Natural killer cell (primary cell): ENCODE measurements at regions not wholly inside any gene's neighbourhood (a gene's known extent, or its start where the extent isn't known, plus 50 kb on each side); places are given as distances from the start of the nearest gene placed in this dataset.

Source experiments
- ATAC-seq, 3 donors: fragments of 150-1000 bp in 2 of 3; fragments of 200-7000 bp in 1 of 3; cut with Tn5 transposase; 1 replicate in 1 of 3; 2 replicates in 2 of 3; pipeline ENCODE4 v1.10.0; 2021; ENCODE audit warnings: mild to moderate bottlenecking in 2 of 3, moderate library complexity in 2 of 3
- DNase-seq, 2 donors: peaks; one replicate each; pipeline versions ENCODE4 v3.0.0 to v3.0.0-alpha.2; 2013 to 2021; ENCODE audit warnings: mixed read lengths in 1 of 2
- H3K27ac ChIP-seq: one replicate; pipeline ENCODE4 v1.5.1; 2013; ENCODE audit warnings: mild to moderate bottlenecking, low read length
- H3K27me3 ChIP-seq: one replicate; pipeline ENCODE4 v1.6.1; 2013; ENCODE audit warnings: low read length; ENCODE audit not compliant: control insufficient read depth, insufficient read depth
- H3K36me3 ChIP-seq: one replicate; pipeline ENCODE4 v1.6.1; 2013; ENCODE audit warnings: low read length; ENCODE audit not compliant: control insufficient read depth, insufficient read depth
- H3K4me1 ChIP-seq: one replicate; pipeline ENCODE4 v1.6.1; 2013; ENCODE audit warnings: low read length; ENCODE audit not compliant: control insufficient read depth, insufficient read depth
- H3K4me3 ChIP-seq: one replicate; pipeline ENCODE4 v1.5.1; 2013; ENCODE audit warnings: low read length
- H3K9me3 ChIP-seq: one replicate; pipeline ENCODE4 v1.6.1; 2013; ENCODE audit warnings: low read length; ENCODE audit not compliant: control insufficient read depth, insufficient read depth
- H3K27ac Mint-ChIP-seq, 2 donors: one replicate each; pipeline ENCODE4 v1.8.0; 2022; ENCODE audit warnings: mild to moderate bottlenecking in 2 of 2, mixed read lengths in 2 of 2, moderate library complexity in 1 of 2
- H3K27me3 Mint-ChIP-seq, 2 donors: one replicate each; pipeline ENCODE4 v1.8.0; 2022; ENCODE audit warnings: low read depth in 2 of 2, mixed read lengths in 2 of 2
- H3K36me3 Mint-ChIP-seq: one replicate; pipeline ENCODE4 v1.8.0; 2022; ENCODE audit warnings: mixed read lengths
- H3K4me1 Mint-ChIP-seq, 2 donors: one replicate each; pipeline ENCODE4 v1.8.0; 2022; ENCODE audit warnings: mixed read lengths in 2 of 2
- H3K4me3 Mint-ChIP-seq: one replicate; pipeline ENCODE4 v1.8.0; 2022; ENCODE audit warnings: mild to moderate bottlenecking, moderate library complexity, mixed read lengths
- H3K9me3 Mint-ChIP-seq, 2 donors: one replicate each; pipeline ENCODE4 v1.8.0; 2022; ENCODE audit warnings: mixed read lengths in 2 of 2
- WGBS: methylation state at CpG from one replicate; pipeline ENCODE4 v1.1.7; 2013; ENCODE audit warnings: missing lambda C conversion rate; ENCODE audit not compliant: insufficient coverage; 5-methylcytosine and 5-hydroxymethylcytosine counted together
- intact Hi-C: fragments of 100-400 bp; cut with micrococcal nuclease; formaldehyde crosslinking; loops from one replicate; pipeline ENCODE4 v1.14.2; 2022
- TF ChIP-seq, protein P1 (sequence below): fragments of 200-600 bp; IDR thresholded peaks from one replicate; pipeline ENCODE4 v1.8.0; 2022; ENCODE audit warnings: antibody characterized with exemption

DNA sequence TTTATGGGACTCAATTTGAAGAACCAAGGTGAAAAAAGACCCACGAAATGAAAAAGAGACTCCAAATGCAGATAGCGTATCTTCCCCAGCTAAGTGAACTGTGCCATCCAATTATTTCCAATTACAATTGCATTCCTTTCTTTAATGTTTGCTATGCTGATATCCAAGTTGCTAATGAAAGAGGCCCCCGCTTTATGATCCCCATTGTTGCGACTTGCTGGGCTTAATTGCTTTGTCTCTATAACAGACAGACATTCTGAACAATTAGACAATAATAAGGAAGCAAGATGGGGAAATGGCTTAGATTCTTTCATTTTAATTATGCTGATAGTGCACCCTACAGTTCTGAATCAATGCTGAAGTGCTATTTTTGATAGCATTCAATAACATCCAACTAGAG, 354.3 kb downstream of the KIF4B start:
- Mint-ChIP-seq H3K27me3 (no peaks in the 10 kb centered on the region), H3K36me3 (no peaks in the 10 kb centered on the region), H3K4me3 (no peak overlapping the region), H3K9me3 (peaks cover 7 to 10% of the 10 kb centered on the region in 2 donors), H3K4me1 (no peaks in the 10 kb centered on the region), H3K27ac (no peak overlapping the region)
- no peaks in the 10 kb centered on the region for H3K36me3 ChIP-seq
- ATAC-seq (no peak), DNase-seq (no peak)
- WGBS = 83% methylated on average over 3 of the region's 4 CpGs
- no peak overlapping the region for H3K4me3 ChIP-seq
- no peaks in the 10 kb centered on the region for H3K27me3 ChIP-seq
- TF ChIP-seq, protein P1, sequence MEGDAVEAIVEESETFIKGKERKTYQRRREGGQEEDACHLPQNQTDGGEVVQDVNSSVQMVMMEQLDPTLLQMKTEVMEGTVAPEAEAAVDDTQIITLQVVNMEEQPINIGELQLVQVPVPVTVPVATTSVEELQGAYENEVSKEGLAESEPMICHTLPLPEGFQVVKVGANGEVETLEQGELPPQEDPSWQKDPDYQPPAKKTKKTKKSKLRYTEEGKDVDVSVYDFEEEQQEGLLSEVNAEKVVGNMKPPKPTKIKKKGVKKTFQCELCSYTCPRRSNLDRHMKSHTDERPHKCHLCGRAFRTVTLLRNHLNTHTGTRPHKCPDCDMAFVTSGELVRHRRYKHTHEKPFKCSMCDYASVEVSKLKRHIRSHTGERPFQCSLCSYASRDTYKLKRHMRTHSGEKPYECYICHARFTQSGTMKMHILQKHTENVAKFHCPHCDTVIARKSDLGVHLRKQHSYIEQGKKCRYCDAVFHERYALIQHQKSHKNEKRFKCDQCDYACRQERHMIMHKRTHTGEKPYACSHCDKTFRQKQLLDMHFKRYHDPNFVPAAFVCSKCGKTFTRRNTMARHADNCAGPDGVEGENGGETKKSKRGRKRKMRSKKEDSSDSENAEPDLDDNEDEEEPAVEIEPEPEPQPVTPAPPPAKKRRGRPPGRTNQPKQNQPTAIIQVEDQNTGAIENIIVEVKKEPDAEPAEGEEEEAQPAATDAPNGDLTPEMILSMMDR = no peak
- no peak overlapping the region for H3K27ac ChIP-seq
- no peaks in the 10 kb centered on the region for H3K9me3 ChIP-seq
- no peaks in the 10 kb centered on the region for H3K4me1 ChIP-seq
- intact Hi-C loops = no loop called here

DNA sequence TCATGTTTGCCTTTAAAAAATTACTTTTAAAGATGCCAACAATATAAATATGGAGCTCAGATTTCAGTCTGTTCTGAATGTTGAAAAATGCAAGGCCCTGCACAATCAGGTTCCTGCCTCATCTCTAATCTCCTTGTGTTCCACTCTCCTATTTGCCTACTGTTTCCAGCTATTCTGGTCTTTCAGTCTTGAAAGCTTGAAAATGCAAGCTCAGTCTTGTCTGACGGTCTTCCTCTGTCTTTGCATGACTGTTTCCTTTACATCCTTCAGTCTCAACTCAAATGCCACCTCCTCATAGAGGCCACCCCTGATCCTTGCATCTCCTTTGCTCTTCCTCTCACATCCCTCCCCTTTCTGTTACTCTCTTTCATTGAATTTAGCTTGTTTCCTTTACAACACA, 354.9 kb downstream of the KIF4B start:
- H3K36me3 ChIP-seq = no peaks in the 10 kb centered on the region
- intact Hi-C loops = no loop called here
- H3K9me3 Mint-ChIP-seq = peaks cover 8 to 10% of the 10 kb centered on the region in 2 donors
- no peaks in the 10 kb centered on the region for H3K27me3 ChIP-seq
- no peak overlapping the region for H3K4me3 ChIP-seq
- H3K27ac ChIP-seq = no peak overlapping the region
- no peaks in the 10 kb centered on the region for H3K9me3 ChIP-seq
- DNase-seq = no peak
- 64% methylated on average over 1 of the region's 1 CpG for WGBS
- no peak overlapping the region for H3K4me3 Mint-ChIP-seq
- no peaks in the 10 kb centered on the region for H3K4me1 ChIP-seq
- no peaks in the 10 kb centered on the region for H3K27me3 Mint-ChIP-seq
- H3K27ac Mint-ChIP-seq = no peak overlapping the region
- no peaks in the 10 kb centered on the region for H3K36me3 Mint-ChIP-seq
- H3K4me1 Mint-ChIP-seq = no peaks in the 10 kb centered on the region
- TF ChIP-seq, protein P1 = no peak
- ATAC-seq = no peak

DNA sequence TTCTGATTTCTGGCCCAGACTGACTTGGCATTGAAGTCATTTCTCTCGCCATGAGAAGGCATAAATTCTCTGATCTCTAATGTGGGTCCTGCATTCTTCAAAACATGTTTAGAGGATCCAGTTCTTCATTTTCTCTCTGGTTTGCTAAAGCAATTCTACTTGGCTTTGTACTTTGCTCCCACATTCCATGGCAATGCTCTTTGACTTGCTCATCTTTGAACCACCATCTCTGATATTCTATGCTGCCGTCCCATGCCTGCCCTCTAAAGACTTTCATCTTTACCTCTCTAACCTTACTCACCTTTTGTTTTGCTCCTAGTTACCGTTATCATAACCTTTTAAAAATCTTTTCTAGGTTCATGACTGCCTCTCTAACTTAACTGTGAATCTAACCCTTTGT, 366.9 kb downstream of the KIF4B start:
- WGBS = 78% methylated on average over 3 of the region's 3 CpGs
- no peaks in the 10 kb centered on the region for H3K4me1 Mint-ChIP-seq

DNA sequence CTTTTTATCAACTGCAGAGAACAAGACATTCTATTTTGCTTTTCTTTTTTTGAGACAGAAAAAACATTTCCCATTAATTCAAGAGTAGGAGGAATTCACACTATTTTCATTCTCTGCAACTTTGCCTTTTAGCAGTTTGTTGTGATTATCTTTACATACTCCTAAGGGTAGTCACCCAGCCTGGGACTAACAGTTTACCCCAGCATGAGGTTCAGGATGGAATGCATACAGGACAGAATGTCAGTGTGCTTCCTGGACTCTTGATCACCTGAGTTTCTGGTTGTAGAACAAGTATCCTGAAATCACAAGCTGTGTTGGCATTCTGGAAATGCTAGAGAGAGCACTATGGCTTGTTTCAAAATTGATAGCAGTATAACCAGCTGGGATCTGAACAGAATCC, 368.1 kb downstream of the KIF4B start:
- no peak overlapping the region for H3K27ac Mint-ChIP-seq
- no peaks in the 10 kb centered on the region for H3K27me3 Mint-ChIP-seq
- TF ChIP-seq, protein P1 = no peak
- Histone ChIP-seq H3K4me3 (no peak overlapping the region), H3K27ac (no peak overlapping the region), H3K27me3 (no peaks in the 10 kb centered on the region), H3K9me3 (no peaks in the 10 kb centered on the region), H3K36me3 (no peaks in the 10 kb centered on the region), H3K4me1 (no peaks in the 10 kb centered on the region)
- H3K36me3 Mint-ChIP-seq = no peaks in the 10 kb centered on the region
- DNase-seq = no peak
- no peak overlapping the region for H3K4me3 Mint-ChIP-seq
- ATAC-seq = no peak
- H3K4me1 Mint-ChIP-seq = no peaks in the 10 kb centered on the region
- peaks cover 6 to 8% of the 10 kb centered on the region in 2 donors for H3K9me3 Mint-ChIP-seq
- intact Hi-C loops = no loop called here

More for the DNA sequence above, 366.9 kb downstream of the KIF4B start:
- H3K4me3 Mint-ChIP-seq = no peak overlapping the region
- H3K36me3 Mint-ChIP-seq = no peaks in the 10 kb centered on the region
- H3K9me3 Mint-ChIP-seq = peaks cover 3 to 5% of the 10 kb centered on the region in 2 donors
- Histone ChIP-seq H3K9me3 (no peaks in the 10 kb centered on the region), H3K4me3 (no peak overlapping the region), H3K27ac (no peak overlapping the region), H3K4me1 (no peaks in the 10 kb centered on the region), H3K27me3 (no peaks in the 10 kb centered on the region), H3K36me3 (no peaks in the 10 kb centered on the region)
- DNase-seq = no peak
- H3K27me3 Mint-ChIP-seq = no peaks in the 10 kb centered on the region
- TF ChIP-seq, protein P1 = no peak
- intact Hi-C loops = no loop called here
- H3K27ac Mint-ChIP-seq = no peak overlapping the region
- ATAC-seq = no peak
